HepG2 (cell line): ENCODE measurements at regions not wholly inside any gene's neighbourhood (a gene's known extent, or its start where the extent isn't known, plus 50 kb on each side); places are given as distances from the start of the nearest gene placed in this dataset.

ENCODE experiments used
- ATAC-seq: fragments of 200-7000 bp; cut with Tn5 transposase; 3 replicates; pipeline ENCODE4 v1.9.1; 2020; ENCODE audit warnings: mild to moderate bottlenecking, moderate library complexity
- BruUV-seq: library from RNA; stranded (reverse); fragments of 400-500 nt; replicated peaks from 2 replicates; lab custom pipeline; 2021; lab: Mats Ljungman, UMichigan
- CTCF ChIA-PET: fragments of 300-600 bp; formaldehyde crosslinking; extraction: SDS; loops from one replicate; lab custom pipeline; 2021; ENCODE audit warnings: low total read pairs, inconsistent platforms, low intra/inter-chr PET ratio; lab: Yijun Ruan, JAX
- POLR2A ChIA-PET: fragments of 350-600 bp; sonication (Branson Sonifier 250); formaldehyde crosslinking; loops from one replicate; lab custom pipeline; 2020; ENCODE audit warnings: antibody characterized with exemption, inconsistent platforms; lab: Yijun Ruan, JAX
- DNase-seq: peaks from one replicate; pipeline ENCODE4 v3.0.0-alpha.2; 2015; ENCODE audit warnings: low spot score
- FAIRE-seq: peaks from 3 replicates; lab custom pipeline; 2011; peaks lifted over from hg19 to GRCh38; lab: Jason Lieb, UNC
- H2AFZ ChIP-seq: one replicate; pipeline ENCODE4 v1.6.1; 2011; ENCODE audit warnings: low read length, inconsistent platforms
- H3K27ac ChIP-seq: fragments of 300-600 bp; 3 replicates; pipeline ENCODE4 v1.8.0; 2011; ENCODE audit warnings: mixed run types, mild to moderate bottlenecking, mixed read lengths, low read length, inconsistent platforms; ENCODE audit not compliant: insufficient read depth; ENCODE audit errors: extremely low read length
- H3K27me3 ChIP-seq, 2 experiments: fragments of 200-600 bp in 1 of 2; 2 replicates in 1 of 2; 3 replicates in 1 of 2; pipeline versions ENCODE4 v1.6.0 to v1.8.0; 2011; ENCODE audit warnings: low read length in 2 of 2, mild to moderate bottlenecking in 2 of 2, moderate library complexity in 2 of 2, inconsistent platforms in 1 of 2; ENCODE audit not compliant: insufficient read depth in 2 of 2, control insufficient read depth in 1 of 2
- H3K36me3 ChIP-seq, 2 experiments: fragments of 200-600 bp in 1 of 2; replicated peaks in 1 of 2; 2 replicates in 1 of 2; 3 replicates in 1 of 2; pipeline versions ENCODE4 v1.5.1 to v1.8.0; 2011; ENCODE audit warnings: low read length in 2 of 2, inconsistent platforms in 1 of 2; ENCODE audit not compliant: insufficient read depth in 2 of 2, control insufficient read depth in 1 of 2
- H3K4me1 ChIP-seq: 2 replicates; pipeline ENCODE4 v1.5.1; 2012; ENCODE audit warnings: low read length, inconsistent platforms; ENCODE audit not compliant: insufficient read depth
- H3K4me2 ChIP-seq: 2 replicates; pipeline ENCODE4 v1.6.0; 2011; ENCODE audit warnings: low read depth, low read length, inconsistent platforms
- H3K4me3 ChIP-seq, 3 experiments: fragments of 200-600 bp in 1 of 3; sonication (generic), shearing (Covaris generic) in 1 of 3; replicated peaks in 1 of 3; 2 replicates each; pipeline ENCODE4 v1.5.1; 2011 to 2016; ENCODE audit warnings: low read length in 3 of 3, inconsistent platforms in 2 of 3, low read depth in 2 of 3, mild to moderate bottlenecking in 2 of 3, control low read depth in 1 of 3, mixed read lengths in 1 of 3; ENCODE audit not compliant: insufficient read depth in 1 of 3
- H3K79me2 ChIP-seq: one replicate; pipeline ENCODE4 v1.6.1; 2011; ENCODE audit warnings: low read length, inconsistent platforms; ENCODE audit not compliant: insufficient read depth
- H3K9ac ChIP-seq: 2 replicates; pipeline ENCODE4 v1.6.0; 2011; ENCODE audit warnings: mild to moderate bottlenecking, low read depth, low read length, inconsistent platforms; ENCODE audit not compliant: insufficient read depth
- H3K9me3 ChIP-seq: 2 replicates; pipeline ENCODE4 v1.5.1; 2012; ENCODE audit warnings: mild to moderate bottlenecking, low read length
- H4K20me1 ChIP-seq: 2 replicates; pipeline ENCODE4 v1.6.0; 2011; ENCODE audit warnings: inconsistent platforms, mild to moderate bottlenecking, low read length, moderate library complexity; ENCODE audit not compliant: insufficient read depth
- MAFF ChIP-seq: IDR thresholded peaks from 2 replicates; pipeline ENCODE4 v1.6.1; 2011; ENCODE audit warnings: low read depth, low read length, improper control_type of control experiment
- MAFK ChIP-seq, 2 experiments: IDR thresholded peaks in 1 of 2; conservative IDR thresholded peaks in 1 of 2; 2 replicates each; pipeline ENCODE4 v1.6.1; 2011; ENCODE audit warnings: improper control_type of control experiment in 2 of 2, low read length in 2 of 2
- PPARG ChIP-seq: conservative IDR thresholded peaks from 2 replicates; pipeline ENCODE4 v1.6.1; 2016; ENCODE audit warnings: missing biosample characterization, missing genetic modification reagents
- PRMT3 ChIP-seq: sonication (generic); formaldehyde crosslinking; IDR thresholded peaks from 2 replicates; pipeline ENCODE4 v1.8.1; 2022; ENCODE audit warnings: low read depth, mild to moderate bottlenecking, moderate library complexity, missing genetic modification reagents, borderline replicate concordance
- SPEN ChIP-seq: sonication (generic); formaldehyde crosslinking; IDR thresholded peaks from 2 replicates; pipeline ENCODE4 v1.5.1; 2020; ENCODE audit warnings: low read depth, mild to moderate bottlenecking, missing genetic modification reagents
- STAG1 ChIP-seq: sonication (generic); formaldehyde crosslinking; IDR thresholded peaks from 2 replicates; pipeline ENCODE4 v1.4.0; 2020; ENCODE audit warnings: missing genetic modification reagents
- WGBS: methylation state at CpG from one replicate; pipeline ENCODE4 v1.1.6; 2017; ENCODE audit warnings: low lambda C conversion rate; 5-methylcytosine and 5-hydroxymethylcytosine counted together
- in situ Hi-C: cut with HindIII; loops from 2 replicates; pipeline ENCODE4 v1.10.0; 2017; ENCODE audit warnings: low pct_unique_long_range_greater_than_20kb; ENCODE audit not compliant: extremely low pct_ligation_motif_present
- intact Hi-C: fragments of 100-400 bp; cut with micrococcal nuclease; formaldehyde crosslinking; loops from one replicate; pipeline ENCODE4 v1.10.0; 2022; ENCODE audit not compliant: unreplicated experiment

DNA sequence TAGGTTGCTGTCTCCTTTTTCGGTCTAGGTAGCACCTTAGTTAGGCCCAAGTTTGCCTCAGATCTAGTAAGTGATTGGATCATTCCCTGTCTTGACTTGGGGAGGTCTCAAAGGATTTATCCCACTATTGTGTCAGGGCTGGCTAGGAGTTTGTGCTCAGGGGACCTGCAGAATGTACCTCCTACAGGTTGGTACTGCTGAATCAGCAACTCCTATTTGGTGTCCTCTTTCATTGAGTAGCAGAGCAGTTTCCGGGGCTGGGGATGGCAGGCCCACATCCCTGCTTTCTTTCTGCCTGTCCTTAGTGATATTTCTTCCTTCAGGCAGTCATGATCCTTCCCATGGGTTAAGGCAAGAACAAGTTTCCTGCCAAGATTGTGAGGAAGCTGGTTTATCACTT, 192.9 kb upstream of the CCNH start:
- no peak for ATAC-seq
- Histone ChIP-seq H3K27me3 (no peaks in the 10 kb centered on the region), H3K79me2 (no peaks in the 10 kb centered on the region), H3K4me1 (no peaks in the 10 kb centered on the region), H3K4me3 (no peak overlapping the region), H3K36me3 (no peaks in the 10 kb centered on the region), H3K9me3 (no peaks in the 10 kb centered on the region; the same call in 1 of the 2 replicates), H4K20me1 (no peaks in the 10 kb centered on the region), H2AFZ (no peak overlapping the region), H3K9ac (no peak overlapping the region), H3K4me2 (no peak overlapping the region), H3K27ac (no peak overlapping the region)
- intact Hi-C loops, result no loop called here
- BruUV-seq, result no TSS peak
- in situ Hi-C loops, result no loop called here
- peak; percentile 71 to 85 for TF ChIP-seq MAFK (conservative IDR thresholded peaks at IDR 0.05 in 1 of 2, IDR thresholded peaks at IDR 0.05 in 1 of 2; ENCODE audit: low read length in 2 of 2)
- TF ChIP-seq PRMT3, result no peak
- peak; percentile 74 for TF ChIP-seq MAFF
- POLR2A ChIA-PET, result no interaction called here
- no peak for DNase-seq
- CTCF ChIA-PET, result no interaction called here
- FAIRE-seq, result no peak
- 4% methylated on average over 2 of the region's 2 CpGs for WGBS

DNA sequence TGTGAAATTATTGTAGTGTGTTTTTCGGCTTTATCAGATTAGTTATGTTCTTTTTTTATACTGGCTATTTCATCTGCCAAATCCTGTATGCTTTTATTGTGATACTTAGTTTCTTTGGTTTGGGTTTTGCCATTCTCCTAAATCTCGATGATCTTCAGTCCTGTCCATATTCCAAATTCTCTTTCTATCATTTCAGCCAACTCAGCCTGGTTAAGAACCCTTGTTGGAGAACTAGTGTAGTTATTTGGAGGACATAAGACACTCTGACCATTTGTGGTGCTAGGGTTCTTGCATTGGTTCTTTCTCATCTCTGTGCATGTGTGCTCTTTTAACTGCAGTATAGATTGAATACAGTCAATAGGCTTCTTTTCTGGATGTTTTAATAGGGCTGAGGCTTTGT, 187.0 kb upstream of the CCNH start:
- WGBS, result 0% methylated on average over 2 of the region's 2 CpGs
- no peak for TF ChIP-seq PPARG
- no peak for TF ChIP-seq STAG1
- no peak for TF ChIP-seq SPEN (CRISPR knock-in tag)
- TF ChIP-seq, all 625 proteins: peak for 0
- intact Hi-C loops (no loop called here), in situ Hi-C loops (no loop called here)
- no peak overlapping the region for H2AFZ ChIP-seq
- H4K20me1 ChIP-seq, result no peaks in the 10 kb centered on the region
- H3K4me3 ChIP-seq, result no peak overlapping the region
- ATAC-seq (no peak), FAIRE-seq (no peak), DNase-seq (no peak)
- H3K79me2 ChIP-seq, result no peaks in the 10 kb centered on the region
- H3K27ac ChIP-seq, result no peak overlapping the region
- no peak overlapping the region for H3K4me2 ChIP-seq
- BruUV-seq, result no TSS peak
- no peaks in the 10 kb centered on the region for H3K27me3 ChIP-seq
- H3K9ac ChIP-seq, result no peak overlapping the region
- POLR2A ChIA-PET, result no interaction called here
- H3K4me1 ChIP-seq, result no peaks in the 10 kb centered on the region
- peaks cover 14% of the 10 kb centered on the region for H3K9me3 ChIP-seq
- CTCF ChIA-PET, result no interaction called here
- no peaks in the 10 kb centered on the region for H3K36me3 ChIP-seq
